NCI-H510A treated with DMSO at 0.1 percent for 48 hours (cell line): ENCODE measurements at regions not wholly inside any gene's neighbourhood (a gene's known extent, or its start where the extent isn't known, plus 50 kb on each side); places are given as distances from the start of the nearest gene placed in this dataset.
A peak's percentile ranks its signal among the peaks of the same experiment; 100 is the strongest.

ENCODE experiments used
- DNase-seq: peaks from one replicate; lab custom pipeline; 2025; lab: John Stamatoyannopoulos, UW

DNA sequence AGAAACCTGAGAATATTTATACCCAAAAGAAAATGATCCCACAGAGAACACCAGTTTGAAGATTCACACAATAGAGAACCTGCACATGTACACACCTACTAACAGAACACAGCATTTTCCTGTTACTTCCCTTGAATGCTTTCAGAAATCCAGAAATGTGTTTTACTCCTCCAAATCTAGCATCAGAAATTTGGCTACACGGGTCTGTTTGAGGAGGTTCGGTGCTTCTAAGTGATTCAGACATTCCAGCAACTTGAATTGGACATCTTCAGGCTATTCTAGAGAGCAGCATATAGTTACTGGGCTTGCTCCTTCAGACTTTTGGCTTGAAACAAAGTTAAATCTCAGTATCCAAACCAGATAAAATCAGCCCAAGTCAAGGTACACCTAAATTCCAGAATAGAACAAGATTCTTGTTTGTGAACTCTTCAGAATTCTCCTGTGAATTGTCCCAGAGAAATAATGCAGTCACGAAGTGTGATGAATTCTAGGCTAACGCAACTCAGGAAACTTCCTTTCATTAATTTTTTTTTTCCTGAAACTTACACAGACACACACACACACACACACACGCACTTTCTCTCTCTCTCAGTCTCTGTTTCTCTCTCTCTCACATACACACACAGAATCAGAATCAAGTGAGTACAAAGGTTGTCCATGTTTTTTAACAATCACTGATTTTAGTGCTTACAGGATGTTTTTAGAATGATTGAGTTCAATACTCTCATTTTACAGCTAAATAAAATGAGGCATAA is 278.4 kb upstream of the SNX7 start:
- no peak for DNase-seq

DNA sequence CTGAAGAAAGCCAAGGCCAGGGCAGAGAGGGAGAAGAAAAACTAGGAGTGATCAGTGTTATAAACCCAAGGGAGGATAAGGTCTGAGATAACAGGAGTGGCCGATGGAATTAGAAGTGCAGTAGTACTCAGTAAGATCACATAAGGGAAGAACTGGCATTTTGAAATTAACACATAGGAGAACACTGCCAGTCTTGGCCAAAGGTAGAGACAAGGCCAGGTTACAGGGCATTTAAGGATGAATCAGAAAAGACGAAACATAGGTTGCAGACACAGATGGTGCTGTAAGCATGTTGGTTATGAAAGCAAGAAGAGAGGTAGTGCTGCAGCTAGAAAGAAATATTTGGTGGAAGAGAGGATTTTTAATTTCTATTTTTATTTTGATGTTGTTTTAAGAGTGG is 278.9 kb upstream of the SNX7 start:
- no peak for DNase-seq

DNA sequence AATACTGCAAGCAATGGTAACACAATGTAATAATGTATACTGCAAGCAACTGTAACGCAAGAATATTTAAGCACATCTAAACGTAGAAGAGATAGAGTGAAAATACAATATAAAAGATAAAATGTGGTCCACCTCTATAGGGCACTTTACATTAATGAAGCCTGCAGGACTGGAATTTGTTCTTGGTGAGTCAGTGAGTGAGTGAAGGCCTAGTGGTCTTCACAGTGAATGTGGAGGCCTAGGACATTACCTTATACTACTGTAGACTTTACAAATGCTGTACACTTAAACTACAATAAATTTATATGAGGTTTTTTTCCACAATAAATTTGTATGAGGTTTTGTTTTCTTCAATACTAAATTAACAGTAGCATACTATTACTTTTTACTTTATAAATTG is 287.4 kb upstream of the SNX7 start:
- DNase-seq, result no peak

DNA sequence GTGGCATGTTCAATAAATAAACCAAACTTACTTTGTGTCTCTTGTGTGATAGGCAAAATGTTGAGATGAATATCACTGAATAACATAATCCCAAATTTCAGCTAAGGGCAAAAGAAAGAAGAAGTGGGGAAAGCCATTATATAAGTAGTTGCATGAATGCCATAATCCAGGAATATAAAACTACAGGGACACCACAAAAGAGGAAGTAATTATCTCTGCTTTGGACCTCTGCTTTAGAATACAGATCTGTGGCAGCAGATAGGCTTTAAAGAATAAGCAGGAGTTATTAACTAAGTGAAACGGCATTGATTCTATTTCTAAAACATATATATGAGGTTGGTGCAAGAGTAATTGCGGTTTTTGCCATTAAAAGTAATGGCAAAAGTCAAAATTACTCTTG is 288.5 kb upstream of the SNX7 start:
- DNase-seq, result no peak

DNA sequence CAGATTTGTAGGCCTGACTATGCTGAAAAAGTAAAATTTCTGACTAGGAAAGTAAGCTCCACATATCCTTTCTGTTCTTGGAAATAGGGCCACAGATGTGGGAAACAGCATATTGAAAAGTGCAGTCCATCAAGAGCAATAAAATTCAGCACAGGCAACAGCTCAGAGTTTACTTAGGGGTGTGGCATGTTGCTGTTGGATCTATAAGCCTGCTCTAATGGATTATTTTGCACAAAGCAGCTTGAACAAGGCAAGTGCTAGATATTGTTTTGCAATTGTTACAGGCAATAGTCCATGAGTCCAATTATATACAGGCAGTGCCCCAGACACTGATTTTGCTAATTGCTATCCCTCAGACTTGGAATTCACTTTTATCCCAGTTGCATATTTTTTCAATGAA is 289.8 kb upstream of the SNX7 start:
- DNase-seq, result no peak

DNA sequence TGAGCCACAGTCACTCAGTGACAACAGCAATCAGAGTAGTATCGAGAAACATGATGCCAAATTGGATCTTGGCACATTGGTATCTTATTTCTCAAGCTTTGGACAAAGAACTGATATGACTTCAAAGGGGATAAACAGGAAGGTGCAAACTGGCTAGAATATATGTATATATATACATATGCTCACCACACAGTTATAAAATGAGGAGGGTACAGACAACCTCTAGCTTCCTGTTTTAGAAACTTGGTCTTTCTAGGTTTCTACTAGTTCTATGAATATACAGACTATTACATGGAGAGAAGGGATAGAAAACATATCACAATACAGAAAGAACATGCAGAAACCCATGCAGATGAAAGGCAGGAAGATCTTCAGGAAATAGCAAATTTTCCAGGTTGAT is 292.1 kb upstream of the SNX7 start:
- DNase-seq, result no peak

DNA sequence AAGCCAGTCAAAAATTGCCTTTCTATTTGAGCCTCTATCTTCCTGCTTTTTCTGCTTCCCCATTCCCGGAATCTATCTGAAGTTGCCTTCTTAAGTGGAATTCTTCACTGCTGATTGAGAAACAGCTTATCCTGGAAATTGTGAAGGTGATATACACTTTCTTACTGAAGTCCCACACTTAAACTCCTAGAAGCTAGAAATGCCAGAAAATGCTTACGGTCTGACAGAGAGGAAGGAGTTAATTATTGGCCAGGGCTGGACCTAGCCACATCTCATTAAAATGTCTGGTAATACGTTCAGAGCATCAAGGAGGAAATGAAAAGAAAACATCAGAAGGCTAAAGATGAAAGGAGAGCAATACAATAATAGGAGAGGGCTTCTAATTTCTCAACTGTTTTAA is 292.5 kb upstream of the SNX7 start:
- no peak for DNase-seq

DNA sequence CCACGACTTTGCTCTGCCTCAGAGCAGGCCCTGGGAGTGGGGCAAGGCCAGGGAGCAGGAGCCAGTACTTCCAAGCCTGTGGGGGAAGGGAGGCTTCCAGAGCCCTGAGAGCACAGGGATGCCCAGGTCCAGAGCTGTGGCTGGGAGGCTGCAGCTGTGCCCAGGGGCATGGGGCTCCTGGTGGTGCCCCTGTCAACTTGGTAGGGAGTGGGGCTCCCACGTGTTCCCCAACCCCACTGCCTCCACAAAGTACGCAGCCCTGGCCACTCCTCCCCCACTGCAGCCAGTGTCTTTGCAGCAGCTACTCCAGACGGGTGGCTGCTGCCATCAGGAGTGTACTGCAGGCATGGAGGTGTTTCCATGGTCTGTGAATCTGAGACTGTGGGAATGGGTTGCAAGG is 294.1 kb upstream of the SNX7 start:
- DNase-seq, result no peak

DNA sequence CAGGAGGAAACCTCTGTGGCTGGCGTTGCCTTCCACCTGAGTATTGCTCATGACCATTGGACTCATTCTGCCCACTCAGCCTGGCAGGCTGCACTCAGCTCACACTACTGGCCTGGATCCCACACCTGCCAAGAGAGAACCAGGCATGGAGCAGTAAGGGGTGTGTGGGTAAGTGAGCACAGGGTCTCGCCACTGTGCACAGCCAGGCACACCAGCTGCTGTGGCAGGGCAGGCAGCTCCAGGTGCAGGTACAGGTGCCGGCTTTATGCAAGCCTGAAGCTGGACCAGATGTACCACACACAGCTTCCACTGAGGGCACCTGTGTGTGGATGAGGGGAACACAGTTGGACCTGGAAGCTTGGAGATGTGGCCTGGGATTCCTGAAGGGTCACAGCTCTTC is 295.2 kb upstream of the SNX7 start:
- DNase-seq, result no peak

DNA sequence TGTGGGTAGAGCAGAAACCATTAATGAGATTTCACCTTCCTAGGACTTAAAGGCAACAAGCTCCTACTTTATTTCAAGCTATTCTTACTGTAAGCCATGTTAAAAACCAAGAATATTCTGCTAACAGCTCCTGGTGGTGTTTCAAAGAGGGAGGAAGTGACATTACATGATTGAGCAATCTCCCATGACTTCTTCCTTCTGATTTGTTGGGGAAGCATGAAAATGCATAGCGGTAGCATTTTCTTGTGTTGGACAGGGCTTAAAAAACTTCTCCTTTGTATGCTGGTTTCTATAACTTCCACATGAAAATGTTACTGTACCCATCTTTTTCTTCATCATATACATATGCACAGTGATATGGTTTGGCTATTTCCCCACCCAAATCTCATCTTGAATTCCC is 297.0 kb upstream of the SNX7 start:
- DNase-seq, result no peak

DNA sequence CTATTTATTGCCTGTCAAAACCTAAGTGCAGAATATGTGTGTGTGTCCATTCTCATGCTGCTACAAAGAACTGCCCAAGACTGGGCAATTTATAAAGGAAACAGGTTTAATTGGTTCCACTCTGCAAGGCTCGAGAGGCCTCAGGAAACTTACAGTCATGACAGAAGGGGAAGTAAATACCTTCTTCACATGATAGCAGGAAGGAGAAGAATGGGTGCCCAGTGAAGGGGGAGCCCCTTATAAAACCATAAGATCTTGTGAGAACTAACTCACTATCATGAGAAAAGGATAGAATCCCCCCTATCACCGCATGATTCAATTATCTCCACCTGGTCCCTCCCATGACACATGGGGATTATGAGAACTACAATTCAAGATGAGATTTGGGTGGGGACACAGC is 300.7 kb upstream of the SNX7 start:
- no peak for DNase-seq

DNA sequence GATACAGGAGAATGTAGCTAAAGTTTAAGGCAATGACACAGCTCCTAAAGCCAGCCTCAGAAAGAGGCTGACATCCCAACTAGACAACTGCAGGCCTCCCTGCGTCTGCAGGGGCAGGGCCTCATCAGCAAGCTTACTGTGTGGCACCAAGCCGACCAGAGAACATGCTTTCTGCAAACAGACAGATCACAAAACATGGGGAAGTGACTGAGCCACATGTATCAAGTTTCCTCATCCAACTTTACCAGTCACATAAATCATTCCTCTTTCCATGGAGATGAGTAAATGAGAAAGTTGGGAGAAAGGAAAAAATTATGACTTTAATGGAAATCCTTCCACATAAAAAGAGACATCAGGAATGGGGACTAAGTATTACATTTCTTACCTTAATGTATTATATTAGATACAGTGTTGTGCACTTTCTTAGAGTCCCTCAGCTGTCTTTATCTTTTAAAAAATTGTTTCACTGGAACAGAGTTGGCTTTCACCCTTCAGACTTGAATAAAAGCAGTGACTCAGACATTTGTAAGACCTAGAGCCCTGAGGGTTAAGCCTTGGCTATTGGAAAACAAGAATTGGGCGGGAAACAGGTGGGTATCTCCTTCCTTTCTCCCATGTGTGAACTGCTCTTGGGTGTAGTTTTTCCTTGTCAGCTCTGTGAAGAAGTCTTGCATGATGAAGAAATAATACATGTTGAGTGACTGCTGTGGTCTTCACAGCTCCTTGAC is 305.7 kb upstream of the SNX7 start:
- DNase-seq, result peak; percentile 37

DNA sequence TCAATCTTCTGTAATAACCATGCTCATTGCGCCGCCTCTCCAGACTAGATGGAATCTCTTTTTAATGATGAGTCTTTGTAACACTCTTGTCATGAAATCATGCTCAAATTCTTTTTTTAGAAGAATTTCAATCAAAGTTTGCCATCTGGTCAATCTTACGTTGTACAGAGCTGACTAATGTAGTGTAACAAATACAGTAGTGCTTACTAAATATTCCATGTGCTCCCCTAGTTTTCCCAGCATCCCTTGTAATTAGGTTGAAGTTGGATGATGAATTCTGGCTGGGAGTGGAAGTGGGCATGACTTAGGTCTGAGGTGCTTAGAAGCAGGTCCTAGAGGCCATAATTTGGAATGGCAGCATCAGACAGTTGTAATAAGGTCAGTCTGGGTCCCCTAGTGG is 309.1 kb upstream of the SNX7 start:
- DNase-seq, result no peak

DNA sequence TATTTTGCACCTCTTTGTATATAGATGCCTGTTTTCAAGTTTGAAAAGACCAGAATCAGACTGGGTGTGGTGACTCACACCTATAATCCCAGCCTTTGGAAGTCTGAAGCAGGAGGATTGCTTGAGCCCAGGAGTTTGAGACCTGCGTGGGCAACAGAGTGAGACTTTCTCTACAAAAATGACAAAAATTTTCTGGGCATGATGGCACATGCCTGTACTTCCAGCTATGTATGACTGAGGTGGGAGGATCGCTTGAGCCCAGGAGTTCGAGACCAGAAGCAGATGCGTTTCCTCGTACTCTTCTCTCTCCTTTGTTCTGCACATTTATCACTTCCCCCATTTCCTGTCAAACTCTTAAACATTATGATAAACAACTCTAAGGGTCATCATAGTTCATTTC is 310.0 kb upstream of the SNX7 start:
- no peak for DNase-seq

DNA sequence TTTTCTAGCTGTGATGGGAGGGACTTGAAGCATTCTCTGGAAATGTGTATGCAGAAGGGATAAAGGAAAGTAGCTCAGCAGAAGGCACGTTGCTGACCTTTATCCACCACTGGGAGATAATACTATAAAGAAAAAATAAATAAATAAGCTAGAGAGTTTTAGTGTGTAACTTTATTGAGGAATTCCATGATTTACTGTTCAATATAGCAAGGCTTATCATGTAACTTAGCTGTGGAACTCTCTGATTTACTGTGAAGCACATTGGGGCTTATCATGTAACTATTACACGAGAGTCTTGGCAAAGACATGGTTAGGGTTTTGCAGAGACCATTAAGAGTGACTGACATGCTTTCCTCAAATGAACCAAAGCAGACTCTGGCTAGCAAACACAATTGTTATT is 316.1 kb upstream of the SNX7 start:
- DNase-seq, result no peak

DNA sequence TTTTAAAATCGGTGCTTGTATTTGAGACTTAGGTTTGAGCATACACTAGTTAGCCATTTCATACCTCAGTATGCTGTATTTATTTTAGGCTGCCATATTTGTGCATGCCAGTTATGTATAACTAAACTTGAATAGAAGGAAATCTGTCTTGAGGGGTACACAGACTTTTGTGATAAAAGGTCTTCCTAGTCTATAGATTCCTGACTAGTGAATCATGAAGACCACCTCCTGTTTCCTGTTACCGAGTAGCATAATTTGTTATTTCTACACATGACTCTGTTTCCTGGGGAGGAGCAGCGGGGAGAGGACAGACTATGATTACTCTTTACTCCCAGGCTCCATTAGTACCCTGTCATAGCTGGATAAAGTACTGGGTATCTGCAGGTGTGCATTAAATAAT is 316.8 kb upstream of the SNX7 start:
- no peak for DNase-seq

DNA sequence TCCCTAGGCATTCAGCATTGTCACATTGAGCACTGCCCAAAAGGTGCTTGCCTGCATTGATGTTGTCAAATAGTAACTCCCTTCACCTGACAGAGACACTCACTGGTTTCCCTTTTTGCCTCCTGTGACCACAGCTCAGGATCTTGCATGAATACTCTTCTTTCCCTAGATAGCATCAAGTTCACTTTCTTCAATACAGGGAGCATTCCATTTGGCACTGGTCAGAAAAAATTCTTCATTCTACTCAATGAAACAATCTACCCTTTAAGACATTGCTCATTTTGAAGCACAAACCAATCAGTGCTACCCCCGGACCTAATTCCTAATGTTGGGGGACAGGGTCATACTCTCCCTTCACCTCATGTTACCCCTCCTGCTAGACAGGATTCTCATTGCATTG is 319.0 kb upstream of the SNX7 start:
- no peak for DNase-seq

DNA sequence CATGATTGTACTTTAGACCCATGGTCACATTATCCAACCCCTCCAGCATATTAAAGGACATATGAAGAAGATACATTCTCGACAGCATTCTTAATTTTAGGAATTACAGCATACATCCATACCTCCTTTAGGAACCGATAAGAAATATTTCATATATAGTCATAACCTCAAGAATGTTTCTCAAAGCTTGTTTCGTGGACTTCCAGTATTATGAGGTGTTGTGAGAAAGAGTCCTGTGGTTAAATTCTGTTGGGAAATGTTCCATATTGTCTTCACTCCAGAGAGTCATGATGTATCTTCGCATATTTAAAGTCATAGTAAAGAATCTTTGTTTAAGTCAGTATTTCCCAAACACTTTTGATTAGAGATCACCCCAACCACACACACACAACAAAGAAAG is 321.0 kb upstream of the SNX7 start:
- no peak for DNase-seq

DNA sequence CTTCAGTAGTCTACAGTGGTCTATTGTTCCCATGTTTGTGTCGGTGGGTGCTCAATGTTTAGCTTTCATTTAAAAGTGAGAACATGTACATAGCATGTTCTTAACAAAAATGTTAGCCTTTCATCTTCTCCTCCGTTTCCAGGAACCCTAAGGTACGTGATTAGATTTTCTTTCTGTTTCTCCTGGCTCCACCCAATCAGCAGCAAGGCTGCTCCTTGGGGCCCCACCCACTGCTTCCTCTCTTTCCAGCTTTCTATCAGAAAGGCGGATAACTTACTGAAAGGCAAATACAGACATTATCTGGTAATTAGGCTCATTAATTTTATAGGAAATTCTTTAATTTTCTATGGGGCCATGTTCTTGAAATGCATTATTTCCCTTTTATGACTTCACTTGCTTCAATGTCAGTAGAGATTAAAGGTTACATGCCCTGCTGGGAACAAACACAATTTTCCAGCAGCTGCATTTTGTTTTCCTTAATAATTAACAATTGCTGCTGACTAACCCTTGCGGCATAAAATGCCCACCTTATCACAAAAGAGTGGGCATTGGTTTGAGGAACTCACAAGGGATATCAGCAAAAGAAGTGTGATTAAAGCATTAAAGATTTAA is 324.9 kb upstream of the SNX7 start:
- no peak for DNase-seq

DNA sequence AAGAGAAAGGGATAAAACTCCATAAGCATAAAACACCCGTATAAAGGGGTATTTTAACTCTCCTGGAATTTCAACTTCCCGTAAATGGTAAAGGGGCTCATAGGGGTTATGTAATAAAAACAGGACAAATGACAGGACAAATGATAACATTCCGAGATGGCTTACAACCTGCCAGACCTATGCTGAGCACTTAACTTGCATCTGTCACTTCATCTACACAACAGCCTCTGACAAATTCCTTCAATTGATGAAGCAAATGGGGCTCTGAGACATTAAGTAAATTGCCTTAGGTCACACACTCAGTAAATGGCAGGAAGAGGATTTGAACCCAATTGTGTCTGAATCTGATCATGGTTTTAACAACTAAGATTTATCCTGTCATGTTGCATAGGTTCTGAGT is 327.6 kb upstream of the SNX7 start:
- no peak for DNase-seq

DNA sequence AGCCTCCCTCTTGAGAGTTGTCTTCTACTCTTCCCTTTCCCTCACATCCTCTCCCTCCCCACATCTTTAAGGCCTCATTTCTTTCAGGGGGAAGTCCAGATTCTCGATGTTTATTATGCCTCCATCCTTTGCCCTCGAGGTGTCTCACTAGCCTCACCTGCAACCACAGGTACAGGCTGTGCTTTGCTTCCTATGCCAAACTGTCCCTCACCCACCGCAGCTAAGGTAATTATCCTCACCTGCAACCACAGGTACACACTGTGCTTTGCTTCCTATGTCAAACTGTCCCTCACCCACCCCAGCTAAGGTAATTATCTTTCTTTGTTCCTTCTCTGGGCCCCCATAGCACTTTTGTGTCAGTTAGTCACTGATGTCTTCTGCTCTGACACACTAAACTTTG is 328.1 kb upstream of the SNX7 start:
- no peak for DNase-seq

DNA sequence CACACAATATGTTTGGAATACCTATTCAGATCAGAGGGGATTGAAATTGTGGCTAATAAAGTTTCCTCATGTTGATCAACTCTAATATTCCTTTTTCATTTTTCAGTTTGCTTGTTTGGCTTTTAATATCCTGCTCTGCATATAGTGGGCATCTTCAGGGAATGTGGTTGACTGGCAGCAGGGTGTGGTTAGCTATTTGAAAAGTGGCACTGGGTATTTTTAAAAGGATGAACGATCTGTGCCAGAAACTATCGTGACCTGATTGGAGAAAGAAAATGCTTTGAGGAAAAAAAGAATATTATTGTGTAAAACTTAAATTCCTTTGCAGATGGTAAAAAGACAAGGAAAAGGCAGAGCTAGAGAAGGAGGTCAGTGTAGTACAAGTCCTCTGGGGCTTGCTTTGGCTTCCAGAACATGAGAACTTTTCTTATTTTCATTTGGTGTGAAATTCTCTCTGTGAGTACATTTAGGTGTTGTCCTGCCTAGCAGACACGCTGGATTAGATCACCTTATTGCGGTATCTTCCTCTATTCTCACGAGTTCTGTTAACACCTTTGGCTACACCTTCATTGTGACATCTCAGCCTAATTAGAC is 329.7 kb upstream of the SNX7 start:
- no peak for DNase-seq

DNA sequence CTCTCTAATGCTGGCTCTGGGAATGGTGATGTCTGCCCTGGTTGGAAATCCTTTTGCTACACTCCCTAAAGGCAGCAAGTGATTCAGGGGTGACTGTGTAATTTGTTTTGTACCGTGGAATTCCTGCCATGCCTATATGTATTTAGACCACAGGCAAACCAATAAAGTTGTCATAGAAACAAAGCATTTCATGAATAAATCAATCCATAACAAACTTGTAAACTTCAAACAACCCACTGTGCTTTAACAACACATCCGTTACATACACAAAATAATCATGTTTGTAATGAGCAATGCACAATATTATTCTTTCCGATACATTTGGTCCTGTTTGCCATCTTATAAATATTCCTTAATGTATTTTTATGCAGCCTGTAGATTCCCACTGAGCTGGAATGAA is 330.3 kb upstream of the SNX7 start:
- no peak for DNase-seq
